ENCODE measurements at regions not wholly inside any gene's neighbourhood (a gene's known extent, or its start where the extent isn't known, plus 50 kb on each side); places are given as distances from the start of the nearest gene placed in this dataset.
"Not testable (repeated sequence)": the region's sequence is repeated elsewhere in the genome, so short reads cannot be mapped to it uniquely, and the experiment has no call there.

DNA sequence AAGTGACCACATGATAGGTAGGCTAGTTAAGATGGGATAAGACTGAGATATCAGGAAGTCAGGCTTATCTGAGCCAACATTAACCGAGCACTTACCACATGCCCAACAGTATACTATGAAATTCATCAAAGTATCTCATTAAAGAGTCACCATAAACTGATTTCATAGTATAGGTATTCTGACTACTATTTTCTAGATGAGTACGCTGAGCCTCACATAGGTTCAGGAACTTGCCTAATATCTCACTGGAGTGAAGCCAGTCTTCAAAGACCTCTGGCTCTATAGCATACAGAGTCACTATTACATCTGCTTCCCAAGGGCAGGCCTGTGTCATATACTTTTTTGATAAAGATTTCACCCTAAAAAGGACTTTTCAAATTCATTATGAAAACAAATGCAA lies 115.6 kb upstream of the NGF start:
- Mint-ChIP-seq H3K36me3 (no peaks in the 10 kb centered on the region), H3K9me3 (ENCODE audit: low read depth) (no peaks in the 10 kb centered on the region)
- CTCF ChIA-PET, result no interaction called here

GRCh38 chr1:115452600-115453329 lies 114.7 kb upstream of the NGF start:
- H3K27ac Mint-ChIP-seq, result no peak overlapping the region
- H3K4me3 Mint-ChIP-seq, result no peak overlapping the region
- DNase-seq (no peak), ATAC-seq (no peak)
- H3K36me3 Mint-ChIP-seq, result no peaks in the 10 kb centered on the region
- H3K9me3 Mint-ChIP-seq (ENCODE audit: low read depth), result no peaks in the 10 kb centered on the region
- H3K27me3 Mint-ChIP-seq, result no peaks in the 10 kb centered on the region
- no peaks in the 10 kb centered on the region for H3K4me1 Mint-ChIP-seq
- CTCF ChIA-PET, result no interaction called here

More for the DNA sequence above, 115.6 kb upstream of the NGF start:
- ATAC-seq (no peak), DNase-seq (no peak)
- no peaks in the 10 kb centered on the region for H3K27me3 Mint-ChIP-seq
- H3K4me1 Mint-ChIP-seq, result no peaks in the 10 kb centered on the region
- no peak overlapping the region for H3K4me3 Mint-ChIP-seq
- H3K27ac Mint-ChIP-seq, result no peak overlapping the region

DNA sequence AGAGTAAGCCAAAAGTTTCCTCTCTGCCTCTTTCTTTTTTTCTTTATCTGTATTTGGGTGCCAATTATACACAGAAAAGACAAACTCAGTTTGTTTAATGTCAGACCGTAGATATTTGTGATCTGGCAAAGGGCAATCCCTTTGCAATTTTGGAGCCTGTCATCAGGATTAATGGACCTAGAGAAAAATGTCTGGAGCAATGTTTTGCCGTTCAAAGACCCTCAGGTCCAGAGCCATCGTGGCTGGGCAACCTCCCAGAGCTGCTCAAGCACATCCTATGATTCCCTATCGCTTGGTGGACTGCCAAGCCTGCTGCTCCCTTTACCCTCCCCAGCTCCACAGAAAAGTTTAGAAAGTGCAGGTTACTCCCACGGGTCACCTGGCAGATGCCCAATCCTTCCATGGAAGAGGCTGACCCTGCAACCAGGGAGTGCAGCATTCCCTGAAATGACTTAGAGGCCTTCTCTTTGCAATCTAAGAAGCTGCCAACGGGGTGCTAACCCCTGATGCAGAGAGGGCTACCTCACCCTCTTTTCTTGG lies 112.5 kb upstream of the NGF start:
- Mint-ChIP-seq H3K9me3 (ENCODE audit: low read depth) (no peaks in the 10 kb centered on the region), H3K4me1 (no peaks in the 10 kb centered on the region), H3K27me3 (no peaks in the 10 kb centered on the region), H3K4me3 (no peak overlapping the region), H3K27ac (no peak overlapping the region), H3K36me3 (no peaks in the 10 kb centered on the region)
- ATAC-seq (no peak), DNase-seq (no peak)
- CTCF ChIA-PET, result no interaction called here

DNA sequence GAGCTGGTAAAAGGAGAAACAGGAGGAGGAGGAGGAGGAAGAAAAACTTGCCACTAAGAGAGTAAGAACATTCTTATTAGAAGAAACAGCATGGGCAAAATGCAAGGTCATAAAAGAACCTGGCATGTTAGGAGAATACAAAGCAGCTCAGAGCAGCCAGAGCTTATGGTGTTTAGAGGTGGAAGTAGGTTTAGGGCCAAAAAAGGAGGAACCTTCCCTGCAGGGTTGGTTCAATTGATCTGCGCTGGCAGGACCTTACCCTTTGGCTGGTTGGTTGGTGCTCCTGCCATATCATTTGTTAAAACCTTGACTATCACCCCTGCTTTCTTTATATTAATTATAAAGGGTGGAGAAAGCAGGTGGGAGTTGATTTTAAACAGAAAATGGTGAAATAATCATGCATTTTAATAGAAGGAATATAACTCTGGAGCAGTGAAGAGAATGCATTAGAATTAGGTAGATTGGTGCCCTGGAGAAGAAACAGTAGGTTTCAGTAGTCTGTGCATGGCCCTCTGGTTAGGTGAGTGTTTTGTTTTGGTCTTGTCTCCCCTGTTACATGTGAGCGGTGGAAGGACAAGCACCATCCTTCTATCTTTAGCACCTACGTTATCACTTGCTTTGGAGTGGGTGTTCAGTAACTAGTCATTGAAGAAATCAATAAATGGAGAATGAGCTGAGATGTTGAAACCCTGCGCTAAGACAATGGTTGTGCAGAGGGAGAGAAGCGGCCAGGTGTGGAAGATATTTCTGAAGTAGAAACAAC lies 110.4 kb upstream of the NGF start:
- no peak for DNase-seq
- Mint-ChIP-seq H3K36me3 (no peaks in the 10 kb centered on the region), H3K9me3 (ENCODE audit: low read depth) (no peaks in the 10 kb centered on the region), H3K27me3 (no peaks in the 10 kb centered on the region), H3K4me3 (no peak overlapping the region), H3K4me1 (no peaks in the 10 kb centered on the region), H3K27ac (no peak overlapping the region)
- CTCF ChIA-PET, result interaction anchor here (0.6 kb wide), 1 partner anchor 1803 kb away, joined by 3 read pairs; no protein-coding TSS in a partner anchor
- ATAC-seq, result no peak

DNA sequence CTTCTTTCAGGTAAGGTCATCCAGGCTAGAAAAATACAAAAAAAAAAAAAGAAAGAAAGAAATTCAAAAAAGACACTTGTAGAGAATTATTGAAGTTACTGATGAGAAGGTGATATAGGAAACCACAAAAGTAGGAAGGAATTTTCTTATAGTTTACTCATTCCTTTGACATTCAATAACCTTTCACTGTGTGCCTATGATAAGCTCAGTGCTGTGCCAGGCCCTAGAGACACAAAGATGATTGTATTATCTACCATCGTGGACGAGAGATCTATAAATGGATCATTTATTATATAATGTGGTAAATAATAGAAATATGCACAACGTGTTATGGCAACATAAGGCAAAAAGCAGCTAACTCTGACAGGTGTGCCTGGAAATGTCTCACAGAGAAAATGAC lies 109.6 kb upstream of the NGF start:
- CTCF ChIA-PET, result no interaction called here
- Mint-ChIP-seq H3K36me3 (no peaks in the 10 kb centered on the region), H3K27ac (no peak overlapping the region), H3K4me3 (no peak overlapping the region), H3K9me3 (ENCODE audit: low read depth) (no peaks in the 10 kb centered on the region), H3K27me3 (no peaks in the 10 kb centered on the region), H3K4me1 (no peaks in the 10 kb centered on the region)
- DNase-seq (no peak), ATAC-seq (no peak)

DNA sequence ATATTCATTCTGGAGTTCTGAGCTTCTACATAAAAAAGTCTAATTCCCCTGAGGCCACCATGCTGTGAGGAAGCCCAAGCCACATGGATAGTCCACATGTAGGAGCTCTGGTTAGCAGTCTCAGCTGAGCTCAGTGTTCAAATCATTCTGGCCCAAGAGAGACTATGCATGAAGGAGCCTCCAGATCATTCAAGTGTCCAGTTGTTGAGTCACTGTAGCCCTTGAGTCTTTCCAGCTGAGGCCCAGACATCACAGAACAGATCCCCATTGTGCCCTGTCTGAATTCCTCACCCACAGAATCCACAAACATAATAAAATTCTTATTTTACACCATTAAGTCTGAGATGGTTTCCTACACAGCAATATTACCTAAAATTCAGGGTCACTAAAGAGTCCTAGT lies 107.0 kb upstream of the NGF start:
- no peaks in the 10 kb centered on the region for H3K9me3 Mint-ChIP-seq (ENCODE audit: low read depth)
- H3K4me1 Mint-ChIP-seq, result no peaks in the 10 kb centered on the region
- no peak overlapping the region for H3K27ac Mint-ChIP-seq
- ATAC-seq, result no peak
- no peak overlapping the region for H3K4me3 Mint-ChIP-seq
- no peaks in the 10 kb centered on the region for H3K36me3 Mint-ChIP-seq
- CTCF ChIA-PET, result no interaction called here
- DNase-seq, result no peak
- H3K27me3 Mint-ChIP-seq, result no peaks in the 10 kb centered on the region

- Mint-ChIP-seq H3K36me3 (no peaks in the 10 kb centered on the region), H3K4me1 (no peaks in the 10 kb centered on the region), H3K27me3 (no peaks in the 10 kb centered on the region), H3K4me3 (no peak overlapping the region), H3K9me3 (ENCODE audit: low read depth) (no peaks in the 10 kb centered on the region), H3K27ac (no peak overlapping the region)
- no peak for ATAC-seq
- CTCF ChIA-PET, result no interaction called here
- DNase-seq, result no peak
Measured at GRCh38 chr1:115440733-115441132, 102.7 kb upstream of the NGF start.

- H3K9me3 Mint-ChIP-seq (ENCODE audit: low read depth); H3K4me1 Mint-ChIP-seq; H3K27me3 Mint-ChIP-seq; H3K27ac Mint-ChIP-seq; ATAC-seq; DNase-seq; H3K4me3 Mint-ChIP-seq; H3K36me3 Mint-ChIP-seq; CTCF ChIA-PET: not testable (repeated sequence)
Measured at GRCh38 chr1:115439520-115439919, 101.5 kb upstream of the NGF start.

DNA sequence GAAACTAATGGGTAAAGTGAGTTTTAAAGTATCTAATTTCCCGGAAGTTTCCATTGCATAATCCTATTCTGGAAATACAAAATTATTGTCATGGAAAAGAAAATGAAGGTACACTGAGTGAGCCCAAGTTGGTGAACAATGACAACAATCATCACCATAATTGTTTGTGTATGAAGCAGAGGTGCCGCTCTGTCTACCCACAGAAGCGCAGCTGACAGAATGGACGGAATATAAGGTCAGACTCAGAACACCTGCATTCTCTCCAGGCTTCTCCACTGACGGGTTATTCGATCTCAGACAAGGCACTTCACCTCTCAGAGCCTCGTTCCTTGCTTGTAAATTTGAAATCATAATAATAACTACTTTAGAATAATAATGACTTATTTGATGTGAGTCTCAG lies 99.1 kb upstream of the NGF start:
- H3K36me3 Mint-ChIP-seq, result no peaks in the 10 kb centered on the region
- H3K4me1 Mint-ChIP-seq, result no peaks in the 10 kb centered on the region
- no peak overlapping the region for H3K27ac Mint-ChIP-seq
- CTCF ChIA-PET, result no interaction called here
- no peak overlapping the region for H3K4me3 Mint-ChIP-seq
- no peaks in the 10 kb centered on the region for H3K27me3 Mint-ChIP-seq
- H3K9me3 Mint-ChIP-seq (ENCODE audit: low read depth), result no peaks in the 10 kb centered on the region
- DNase-seq (no peak), ATAC-seq (no peak)

GRCh38 chr1:115436596-115436995 lies 98.5 kb upstream of the NGF start:
- H3K36me3 Mint-ChIP-seq, result no peaks in the 10 kb centered on the region
- DNase-seq, result no peak
- CTCF ChIA-PET, result no interaction called here
- no peak overlapping the region for H3K4me3 Mint-ChIP-seq
- H3K4me1 Mint-ChIP-seq, result no peaks in the 10 kb centered on the region
- H3K9me3 Mint-ChIP-seq (ENCODE audit: low read depth), result no peaks in the 10 kb centered on the region
- H3K27ac Mint-ChIP-seq, result no peak overlapping the region
- no peaks in the 10 kb centered on the region for H3K27me3 Mint-ChIP-seq
- no peak for ATAC-seq

- ATAC-seq (no peak), DNase-seq (no peak)
- CTCF ChIA-PET, result no interaction called here
- H3K27me3 Mint-ChIP-seq, result no peaks in the 10 kb centered on the region
- H3K36me3 Mint-ChIP-seq, result no peaks in the 10 kb centered on the region
- no peaks in the 10 kb centered on the region for H3K4me1 Mint-ChIP-seq
- H3K9me3 Mint-ChIP-seq (ENCODE audit: low read depth), result no peaks in the 10 kb centered on the region
- H3K4me3 Mint-ChIP-seq, result no peak overlapping the region
- no peak overlapping the region for H3K27ac Mint-ChIP-seq
Measured at GRCh38 chr1:115433483-115433882, 95.4 kb upstream of the NGF start.

- Mint-ChIP-seq H3K27me3 (no peaks in the 10 kb centered on the region), H3K4me3 (no peak overlapping the region), H3K36me3 (no peaks in the 10 kb centered on the region), H3K27ac (no peak overlapping the region), H3K4me1 (no peaks in the 10 kb centered on the region), H3K9me3 (ENCODE audit: low read depth) (no peaks in the 10 kb centered on the region)
- ATAC-seq (no peak), DNase-seq (no peak)
- CTCF ChIA-PET, result no interaction called here
Measured at GRCh38 chr1:115432061-115432460, 94.0 kb upstream of the NGF start.

DNA sequence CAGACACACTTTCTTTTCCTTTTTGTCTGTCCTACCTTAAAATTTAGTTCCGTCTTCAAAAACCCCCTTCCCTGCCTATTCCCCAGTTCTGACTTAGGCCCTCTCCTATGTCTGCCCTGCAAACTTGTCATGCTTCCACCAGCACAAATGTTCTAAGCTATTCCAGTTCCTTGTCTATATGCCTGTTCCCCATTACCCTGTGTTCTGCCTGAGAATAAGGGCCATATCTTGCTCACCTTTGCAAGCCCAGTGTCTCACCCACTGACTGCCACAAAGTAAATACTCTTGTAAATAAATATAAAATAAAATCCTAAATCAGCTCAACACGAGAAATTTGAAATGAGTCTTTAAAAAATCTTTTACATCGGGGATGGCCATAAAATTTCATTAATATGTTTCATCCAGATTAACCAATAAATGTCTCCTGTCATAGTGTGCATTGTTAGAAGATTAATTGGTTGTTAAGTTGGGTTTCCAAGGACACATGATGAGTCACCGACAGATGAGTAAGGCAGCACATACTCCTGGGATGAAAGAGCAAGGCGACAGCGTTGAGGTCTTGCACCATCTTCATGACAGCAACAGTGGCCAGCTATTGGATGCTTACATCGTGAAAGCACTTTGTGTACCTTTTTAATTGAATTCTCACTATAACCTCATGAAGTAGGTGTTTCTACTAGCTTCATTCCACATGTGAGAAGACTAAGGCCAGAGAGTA lies 92.6 kb upstream of the NGF start:
- Mint-ChIP-seq H3K27me3 (no peaks in the 10 kb centered on the region), H3K4me3 (no peak overlapping the region), H3K9me3 (ENCODE audit: low read depth) (no peaks in the 10 kb centered on the region), H3K27ac (no peak overlapping the region), H3K4me1 (no peaks in the 10 kb centered on the region), H3K36me3 (no peaks in the 10 kb centered on the region)
- ATAC-seq, result no peak
- CTCF ChIA-PET, result no interaction called here
- no peak for DNase-seq

DNA sequence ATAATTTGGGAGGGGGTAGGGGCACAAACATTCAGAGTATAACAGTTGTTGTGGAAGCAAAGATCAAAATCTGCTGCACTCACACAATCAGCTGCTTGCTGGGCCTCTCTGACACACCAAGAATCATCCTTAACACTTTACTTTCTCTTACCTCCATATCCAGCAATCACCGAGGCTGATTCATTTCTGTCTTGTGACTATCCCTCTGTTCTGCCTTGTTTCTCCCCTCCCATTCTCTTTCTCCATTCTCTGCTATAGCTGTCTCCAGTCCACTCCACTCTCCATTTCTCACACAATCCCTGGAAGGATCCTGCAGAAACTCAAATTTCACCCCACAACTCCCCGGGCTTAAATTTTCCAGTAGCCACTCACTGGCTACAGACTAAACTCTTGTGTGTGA lies 91.8 kb upstream of the NGF start:
- Mint-ChIP-seq H3K4me3 (no peak overlapping the region), H3K27ac (no peak overlapping the region), H3K27me3 (no peaks in the 10 kb centered on the region), H3K36me3 (no peaks in the 10 kb centered on the region), H3K9me3 (ENCODE audit: low read depth) (no peaks in the 10 kb centered on the region), H3K4me1 (no peaks in the 10 kb centered on the region)
- DNase-seq, result no peak
- CTCF ChIA-PET, result no interaction called here
- no peak for ATAC-seq
